ENCODE measurements at regions not wholly inside any gene's neighbourhood (a gene's known extent, or its start where the extent isn't known, plus 50 kb on each side); places are given as distances from the start of the nearest gene placed in this dataset.

DNA sequence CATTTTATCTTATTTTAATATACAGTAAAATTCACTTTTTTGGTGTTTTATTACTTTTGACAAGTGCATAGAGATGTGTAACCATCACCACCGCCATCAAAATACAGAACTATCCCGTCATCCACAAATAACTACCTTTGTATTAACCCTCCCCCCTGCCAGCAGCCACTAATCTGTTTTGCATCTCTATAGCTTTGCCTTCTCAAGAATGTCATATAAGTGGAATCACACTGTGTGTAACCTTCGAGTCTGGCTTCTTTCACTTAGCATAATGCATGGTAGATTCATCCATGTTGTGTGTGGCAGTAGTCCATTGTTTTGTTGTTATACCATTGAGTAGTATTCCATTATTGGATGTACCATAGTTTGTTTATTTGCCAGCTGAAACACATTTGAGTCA lies 98.8 kb downstream of the BOD1 start:
- TF ChIP-seq YY1 (IDR thresholded peaks at IDR 0.05; ENCODE audit: low read depth) (no peak), CREB1 (IDR thresholded peaks at IDR 0.05; ENCODE audit: low read depth) (no peak), CEBPB (IDR thresholded peaks at IDR 0.05) (no peak), TCF12 (IDR thresholded peaks at IDR 0.05; ENCODE audit: low read depth) (no peak), TAF1 (IDR thresholded peaks at IDR 0.05; ENCODE audit: low read depth) (no peak), EGR1 (IDR thresholded peaks at IDR 0.05) (no peak), TEAD4 (IDR thresholded peaks at IDR 0.05) (no peak), ZBTB7A (IDR thresholded peaks at IDR 0.05; ENCODE audit: low read depth) (no peak), FOXM1 (IDR thresholded peaks at IDR 0.05; ENCODE audit: borderline replicate concordance, low read depth) (no peak), EP300 (IDR thresholded peaks at IDR 0.05; ENCODE audit: borderline replicate concordance) (no peak), RAD21 (IDR thresholded peaks at IDR 0.05; ENCODE audit: low read depth) (no peak)
- TF ChIP-seq, protein P1, sequence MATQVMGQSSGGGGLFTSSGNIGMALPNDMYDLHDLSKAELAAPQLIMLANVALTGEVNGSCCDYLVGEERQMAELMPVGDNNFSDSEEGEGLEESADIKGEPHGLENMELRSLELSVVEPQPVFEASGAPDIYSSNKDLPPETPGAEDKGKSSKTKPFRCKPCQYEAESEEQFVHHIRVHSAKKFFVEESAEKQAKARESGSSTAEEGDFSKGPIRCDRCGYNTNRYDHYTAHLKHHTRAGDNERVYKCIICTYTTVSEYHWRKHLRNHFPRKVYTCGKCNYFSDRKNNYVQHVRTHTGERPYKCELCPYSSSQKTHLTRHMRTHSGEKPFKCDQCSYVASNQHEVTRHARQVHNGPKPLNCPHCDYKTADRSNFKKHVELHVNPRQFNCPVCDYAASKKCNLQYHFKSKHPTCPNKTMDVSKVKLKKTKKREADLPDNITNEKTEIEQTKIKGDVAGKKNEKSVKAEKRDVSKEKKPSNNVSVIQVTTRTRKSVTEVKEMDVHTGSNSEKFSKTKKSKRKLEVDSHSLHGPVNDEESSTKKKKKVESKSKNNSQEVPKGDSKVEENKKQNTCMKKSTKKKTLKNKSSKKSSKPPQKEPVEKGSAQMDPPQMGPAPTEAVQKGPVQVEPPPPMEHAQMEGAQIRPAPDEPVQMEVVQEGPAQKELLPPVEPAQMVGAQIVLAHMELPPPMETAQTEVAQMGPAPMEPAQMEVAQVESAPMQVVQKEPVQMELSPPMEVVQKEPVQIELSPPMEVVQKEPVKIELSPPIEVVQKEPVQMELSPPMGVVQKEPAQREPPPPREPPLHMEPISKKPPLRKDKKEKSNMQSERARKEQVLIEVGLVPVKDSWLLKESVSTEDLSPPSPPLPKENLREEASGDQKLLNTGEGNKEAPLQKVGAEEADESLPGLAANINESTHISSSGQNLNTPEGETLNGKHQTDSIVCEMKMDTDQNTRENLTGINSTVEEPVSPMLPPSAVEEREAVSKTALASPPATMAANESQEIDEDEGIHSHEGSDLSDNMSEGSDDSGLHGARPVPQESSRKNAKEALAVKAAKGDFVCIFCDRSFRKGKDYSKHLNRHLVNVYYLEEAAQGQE (IDR thresholded peaks at IDR 0.05; ENCODE audit: low read depth): no peak
- TF ChIP-seq, protein P2, sequence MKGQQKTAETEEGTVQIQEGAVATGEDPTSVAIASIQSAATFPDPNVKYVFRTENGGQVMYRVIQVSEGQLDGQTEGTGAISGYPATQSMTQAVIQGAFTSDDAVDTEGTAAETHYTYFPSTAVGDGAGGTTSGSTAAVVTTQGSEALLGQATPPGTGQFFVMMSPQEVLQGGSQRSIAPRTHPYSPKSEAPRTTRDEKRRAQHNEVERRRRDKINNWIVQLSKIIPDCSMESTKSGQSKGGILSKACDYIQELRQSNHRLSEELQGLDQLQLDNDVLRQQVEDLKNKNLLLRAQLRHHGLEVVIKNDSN (IDR thresholded peaks at IDR 0.05): no peak
- TF ChIP-seq, protein P3, sequence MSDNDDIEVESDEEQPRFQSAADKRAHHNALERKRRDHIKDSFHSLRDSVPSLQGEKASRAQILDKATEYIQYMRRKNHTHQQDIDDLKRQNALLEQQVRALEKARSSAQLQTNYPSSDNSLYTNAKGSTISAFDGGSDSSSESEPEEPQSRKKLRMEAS (IDR thresholded peaks at IDR 0.05): no peak

DNA sequence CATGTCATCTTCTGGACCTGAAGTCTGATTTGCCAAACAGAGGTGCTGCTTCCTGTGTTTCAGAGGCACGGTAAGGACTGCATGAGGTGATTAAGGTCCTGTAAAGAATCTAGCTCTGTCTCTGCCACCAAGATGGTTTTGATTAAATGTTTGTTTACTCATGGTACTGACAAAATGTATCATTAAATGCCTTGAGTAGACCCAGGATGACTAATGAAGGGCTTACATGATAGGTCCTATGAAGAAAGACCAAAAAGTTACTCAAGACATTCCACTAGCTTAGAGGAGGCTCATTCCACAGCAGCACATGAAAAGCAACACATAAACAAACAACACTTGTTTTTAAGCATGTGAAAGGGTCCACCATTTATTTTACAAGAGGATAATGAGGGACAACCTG lies 100.9 kb downstream of the BOD1 start:
- no peak for TF ChIP-seq RAD21 (IDR thresholded peaks at IDR 0.05; ENCODE audit: low read depth)
- TF ChIP-seq, protein P3 (IDR thresholded peaks at IDR 0.05): no peak
- no peak for TF ChIP-seq TCF12 (IDR thresholded peaks at IDR 0.05; ENCODE audit: low read depth)
- TF ChIP-seq, protein P2 (IDR thresholded peaks at IDR 0.05): no peak
- TF ChIP-seq TAF1 (IDR thresholded peaks at IDR 0.05; ENCODE audit: low read depth): no peak
- TF ChIP-seq NFIC (IDR thresholded peaks at IDR 0.05): no peak
- TF ChIP-seq CEBPB (IDR thresholded peaks at IDR 0.05): no peak
- TF ChIP-seq FOXM1 (IDR thresholded peaks at IDR 0.05; ENCODE audit: borderline replicate concordance, low read depth): no peak
- TF ChIP-seq, protein P1 (IDR thresholded peaks at IDR 0.05; ENCODE audit: low read depth): no peak
- TF ChIP-seq ZBTB7A (IDR thresholded peaks at IDR 0.05; ENCODE audit: low read depth): no peak
- TF ChIP-seq EP300 (IDR thresholded peaks at IDR 0.05; ENCODE audit: borderline replicate concordance): no peak

DNA sequence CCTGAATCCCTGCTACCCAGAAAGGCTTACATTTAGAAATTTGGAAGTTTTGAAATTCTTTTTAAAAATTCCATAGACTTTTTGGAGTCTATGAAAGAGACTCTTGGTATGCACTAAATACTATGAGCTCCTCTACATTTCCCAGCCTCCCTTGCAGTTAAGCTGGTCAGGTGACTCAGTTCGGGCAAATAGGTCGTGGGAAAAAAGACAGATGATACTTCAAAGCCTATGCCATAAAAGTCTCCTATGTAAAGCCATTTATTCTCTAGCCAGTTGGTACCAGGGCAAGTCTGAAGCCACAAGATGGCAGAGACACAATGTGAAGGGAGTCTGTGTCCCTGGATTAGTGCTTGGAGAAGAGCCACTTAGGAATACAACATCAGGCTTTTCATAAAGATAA lies 101.8 kb downstream of the BOD1 start:
- no peak for TF ChIP-seq EGR1 (IDR thresholded peaks at IDR 0.05)
- TF ChIP-seq, protein P2 (IDR thresholded peaks at IDR 0.05): no peak

DNA sequence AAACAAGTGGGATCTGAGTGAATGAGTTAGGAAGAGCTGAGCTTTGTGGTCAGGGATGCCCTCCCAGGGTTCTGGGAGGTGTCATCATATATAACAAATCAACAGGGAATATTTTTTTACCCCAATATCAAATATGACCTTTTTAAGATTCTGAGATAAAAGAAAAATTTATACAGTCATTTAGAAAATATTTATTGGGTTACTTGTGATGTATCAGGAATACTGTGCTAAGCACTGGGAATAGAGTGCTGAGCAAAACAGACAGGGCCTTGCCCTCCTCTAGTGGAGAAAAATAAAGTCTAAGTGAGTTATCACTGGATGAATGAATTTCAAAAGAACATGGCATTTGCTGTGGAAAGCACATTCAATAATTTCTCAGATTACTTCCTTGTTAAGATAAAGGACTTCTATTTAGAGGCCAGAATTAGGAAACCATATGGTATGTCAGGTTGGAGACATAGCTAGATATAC lies 102.9 kb downstream of the BOD1 start:
- TF ChIP-seq, protein P2 (IDR thresholded peaks at IDR 0.05): no peak
- TF ChIP-seq FOXM1 (IDR thresholded peaks at IDR 0.05; ENCODE audit: borderline replicate concordance, low read depth) (no peak), RAD21 (IDR thresholded peaks at IDR 0.05; ENCODE audit: low read depth) (no peak), TAF1 (IDR thresholded peaks at IDR 0.05; ENCODE audit: low read depth) (no peak), TCF12 (IDR thresholded peaks at IDR 0.05; ENCODE audit: low read depth) (no peak), ZBTB7A (IDR thresholded peaks at IDR 0.05; ENCODE audit: low read depth) (no peak), EP300 (IDR thresholded peaks at IDR 0.05; ENCODE audit: borderline replicate concordance) (no peak), NFIC (IDR thresholded peaks at IDR 0.05) (no peak)
- TF ChIP-seq, protein P3 (IDR thresholded peaks at IDR 0.05): no peak

DNA sequence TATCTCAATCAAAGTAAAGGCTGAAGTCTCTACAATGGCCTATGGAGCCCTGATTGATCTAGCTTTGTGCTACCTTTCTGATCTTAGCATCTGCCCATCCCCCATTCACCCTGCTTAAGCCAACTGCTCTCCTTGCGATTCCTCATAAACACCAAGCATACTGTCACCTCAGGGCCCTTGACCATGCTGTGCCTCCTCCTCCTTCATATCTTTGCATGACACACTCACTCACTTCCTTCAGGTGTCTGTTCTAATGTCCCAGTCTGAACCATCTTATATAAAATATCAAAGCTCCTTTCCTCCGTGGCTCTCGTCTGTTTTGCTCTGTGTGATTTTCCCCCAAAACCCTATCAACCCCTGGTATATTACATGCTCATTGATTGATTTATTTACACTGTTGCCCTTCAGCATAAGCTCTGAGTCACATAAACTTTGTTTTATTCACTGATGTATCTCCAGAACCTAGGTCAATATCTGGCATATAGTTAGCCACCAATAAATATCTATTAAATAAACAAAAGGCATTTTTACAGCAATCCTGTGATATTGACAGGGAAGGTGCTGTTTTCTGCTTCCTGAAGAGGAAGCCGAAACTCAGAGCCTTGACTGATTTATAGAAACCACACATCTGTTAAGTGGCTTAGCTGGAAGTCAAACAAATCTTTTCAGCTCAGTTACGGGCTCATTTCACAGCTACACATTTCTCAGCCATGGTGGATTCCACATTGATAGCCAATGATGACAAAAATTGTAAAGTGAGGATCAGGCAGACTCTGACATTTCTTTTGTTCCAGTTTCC lies 103.6 kb downstream of the BOD1 start:
- no peak for TF ChIP-seq TAF1 (IDR thresholded peaks at IDR 0.05; ENCODE audit: low read depth)
- TF ChIP-seq, protein P1 (IDR thresholded peaks at IDR 0.05; ENCODE audit: low read depth): no peak
- TF ChIP-seq TEAD4 (IDR thresholded peaks at IDR 0.05): no peak
- no peak for TF ChIP-seq CEBPB (IDR thresholded peaks at IDR 0.05)
- TF ChIP-seq EGR1 (IDR thresholded peaks at IDR 0.05): no peak
- TF ChIP-seq FOXM1 (IDR thresholded peaks at IDR 0.05; ENCODE audit: borderline replicate concordance, low read depth): no peak
- TF ChIP-seq YY1 (IDR thresholded peaks at IDR 0.05; ENCODE audit: low read depth): no peak
- no peak for TF ChIP-seq TCF12 (IDR thresholded peaks at IDR 0.05; ENCODE audit: low read depth)
- TF ChIP-seq EP300 (IDR thresholded peaks at IDR 0.05; ENCODE audit: borderline replicate concordance): no peak
- TF ChIP-seq NFIC (IDR thresholded peaks at IDR 0.05): no peak
- no peak for TF ChIP-seq RAD21 (IDR thresholded peaks at IDR 0.05; ENCODE audit: low read depth)
- TF ChIP-seq, protein P3 (IDR thresholded peaks at IDR 0.05): no peak
- TF ChIP-seq, protein P2 (IDR thresholded peaks at IDR 0.05): no peak
- TF ChIP-seq CREB1 (IDR thresholded peaks at IDR 0.05; ENCODE audit: low read depth): no peak
- no peak for TF ChIP-seq ZBTB7A (IDR thresholded peaks at IDR 0.05; ENCODE audit: low read depth)
